Gastrocnemius medialis (tissue), 4 donors: ENCODE measurements at regions not wholly inside any gene's neighbourhood (a gene's known extent, or its start where the extent isn't known, plus 50 kb on each side); places are given as distances from the start of the nearest gene placed in this dataset.

ENCODE experiments used
- ATAC-seq, 2 donors: fragments of 150-250 bp; one replicate each; pipeline ENCODE4 v1.9.1; 2016
- DNase-seq, 2 donors: peaks; one replicate each; pipeline ENCODE4 v3.0.0-alpha.2; 2019
- H3K27ac ChIP-seq, 4 donors: fragments of 200-600 bp; sonication (generic); 1 replicate in 1 of 4; 2 replicates in 3 of 4; pipeline ENCODE4 v1.5.1; 2016 to 2018; ENCODE audit warnings: mild to moderate bottlenecking in 2 of 4, moderate library complexity in 1 of 4
- H3K27me3 ChIP-seq, 3 donors: fragments of 200-600 bp; sonication (generic) in 2 of 3; 1 replicate in 1 of 3; 2 replicates in 2 of 3; pipeline versions ENCODE4 v1.5.1 to v1.6.0; 2016 to 2019; ENCODE audit warnings: mild to moderate bottlenecking in 1 of 3, moderate library complexity in 1 of 3
- H3K36me3 ChIP-seq, 2 donors: fragments of 200-600 bp; sonication (generic) in 1 of 2; one replicate each; pipeline ENCODE4 v1.5.1; 2017 to 2018
- H3K4me1 ChIP-seq, 2 donors: fragments of 200-600 bp; sonication (generic) in 1 of 2; one replicate each; pipeline ENCODE4 v1.5.1; 2016 to 2017; ENCODE audit warnings: mild to moderate bottlenecking in 2 of 2
- H3K4me3 ChIP-seq, 4 donors: fragments of 200-600 bp; sonication (generic) in 3 of 4; 1 replicate in 1 of 4; 2 replicates in 3 of 4; pipeline ENCODE4 v1.5.1; 2016 to 2019; ENCODE audit warnings: mild to moderate bottlenecking in 2 of 4
- H3K9me3 ChIP-seq, 3 donors: fragments of 200-600 bp; sonication (generic) in 2 of 3; 1 replicate in 1 of 3; 2 replicates in 2 of 3; pipeline ENCODE4 v1.5.1; 2016 to 2019
- POLR2A ChIP-seq, 2 donors: fragments of 450-650 bp; IDR thresholded peaks; one replicate each; pipeline ENCODE4 v1.6.1; 2017; ENCODE audit warnings: antibody characterized with exemption in 2 of 2, mild to moderate bottlenecking in 2 of 2, moderate library complexity in 2 of 2
- in situ Hi-C, 4 donors: fragments of 200-750 bp; cut with MboI; loops; one replicate each; pipeline versions ENCODE4 v1.15.0 to v1.8.0; 2017; ENCODE audit warnings: low sequenced_read_pairs in 4 of 4
- intact Hi-C: fragments of 100-400 bp; cut with DNase I; formaldehyde crosslinking; loops from one replicate; pipeline ENCODE4 v1.15.1; 2023; ENCODE audit warnings: low total_unique reads
- TF ChIP-seq, protein P1 (sequence below), 5 experiments: fragments of 450-650 bp in 3 of 5; fragments of 200-600 bp in 2 of 5; sonication (generic) in 2 of 5; IDR thresholded peaks in 4 of 5; conservative IDR thresholded peaks in 1 of 5; 1 replicate in 4 of 5; 2 replicates in 1 of 5; pipeline ENCODE4 v1.5.1; 2016 to 2019; ENCODE audit warnings: antibody characterized with exemption in 5 of 5, mild to moderate bottlenecking in 3 of 5, moderate library complexity in 3 of 5

DNA sequence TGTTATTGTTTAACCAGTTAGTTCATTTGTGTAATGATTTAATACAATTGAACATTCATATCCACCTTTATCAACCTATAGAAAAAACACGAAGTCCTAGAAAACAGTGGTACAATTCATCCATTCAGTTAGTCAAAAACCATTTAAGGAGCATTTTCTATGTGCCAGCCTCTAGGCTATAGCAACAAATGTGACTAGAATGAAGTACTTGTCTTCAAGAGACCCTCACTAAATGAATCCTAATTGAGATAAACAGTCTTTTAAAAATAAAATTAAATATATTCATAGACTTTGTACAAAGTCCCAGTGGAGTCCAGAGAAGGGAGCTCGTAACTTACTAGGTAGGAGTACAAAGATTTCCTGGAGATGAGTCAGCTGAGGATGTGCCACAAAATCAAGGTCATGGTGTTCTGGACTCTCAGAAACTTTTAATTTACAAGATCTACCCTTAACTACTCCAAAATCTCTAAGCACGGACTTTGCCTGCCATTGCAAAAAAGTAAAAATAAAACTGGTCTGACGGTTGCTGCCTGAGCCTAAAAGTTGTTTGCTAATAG is 430.7 kb upstream of the DCN start:
- DNase-seq (no peak), ATAC-seq (no peak)

DNA sequence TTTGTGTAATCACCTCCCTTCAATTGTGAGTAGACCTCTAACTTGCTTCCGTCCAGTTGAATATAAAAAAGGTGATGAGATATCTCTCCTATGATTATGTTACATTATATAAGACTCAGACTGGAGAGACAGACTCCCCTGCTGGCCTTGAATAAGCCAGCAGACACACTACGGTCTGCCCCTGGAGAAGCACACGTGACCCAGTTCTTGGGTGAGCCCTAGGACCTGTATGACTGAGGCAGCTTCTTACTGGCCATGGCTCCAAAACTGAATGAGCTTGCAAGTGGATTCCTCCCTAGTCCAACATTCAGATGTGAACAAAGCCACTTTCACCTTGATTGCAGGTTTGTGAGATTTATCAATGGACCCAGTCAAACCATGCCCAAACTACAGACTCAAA is 427.9 kb upstream of the DCN start:
- H3K36me3 ChIP-seq, result no peaks in the 10 kb centered on the region
- in situ Hi-C loops (no loop called here), intact Hi-C loops (no loop called here)
- H3K27ac ChIP-seq, result no peak overlapping the region
- H3K9me3 ChIP-seq, result no peaks in the 10 kb centered on the region
- H3K4me3 ChIP-seq, result no peak overlapping the region
- H3K27me3 ChIP-seq, result no peaks in the 10 kb centered on the region
- TF ChIP-seq, protein P1, sequence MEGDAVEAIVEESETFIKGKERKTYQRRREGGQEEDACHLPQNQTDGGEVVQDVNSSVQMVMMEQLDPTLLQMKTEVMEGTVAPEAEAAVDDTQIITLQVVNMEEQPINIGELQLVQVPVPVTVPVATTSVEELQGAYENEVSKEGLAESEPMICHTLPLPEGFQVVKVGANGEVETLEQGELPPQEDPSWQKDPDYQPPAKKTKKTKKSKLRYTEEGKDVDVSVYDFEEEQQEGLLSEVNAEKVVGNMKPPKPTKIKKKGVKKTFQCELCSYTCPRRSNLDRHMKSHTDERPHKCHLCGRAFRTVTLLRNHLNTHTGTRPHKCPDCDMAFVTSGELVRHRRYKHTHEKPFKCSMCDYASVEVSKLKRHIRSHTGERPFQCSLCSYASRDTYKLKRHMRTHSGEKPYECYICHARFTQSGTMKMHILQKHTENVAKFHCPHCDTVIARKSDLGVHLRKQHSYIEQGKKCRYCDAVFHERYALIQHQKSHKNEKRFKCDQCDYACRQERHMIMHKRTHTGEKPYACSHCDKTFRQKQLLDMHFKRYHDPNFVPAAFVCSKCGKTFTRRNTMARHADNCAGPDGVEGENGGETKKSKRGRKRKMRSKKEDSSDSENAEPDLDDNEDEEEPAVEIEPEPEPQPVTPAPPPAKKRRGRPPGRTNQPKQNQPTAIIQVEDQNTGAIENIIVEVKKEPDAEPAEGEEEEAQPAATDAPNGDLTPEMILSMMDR (IDR thresholded peaks at IDR 0.05 in 4 of 5, conservative IDR thresholded peaks at IDR 0.05 in 1 of 5), result no peak
- TF ChIP-seq POLR2A (IDR thresholded peaks at IDR 0.05), result no peak
- DNase-seq (no peak), ATAC-seq (no peak)
- no peaks in the 10 kb centered on the region for H3K4me1 ChIP-seq

More for the DNA sequence above, 430.7 kb upstream of the DCN start:
- no peak overlapping the region for H3K4me3 ChIP-seq
- intact Hi-C loops, result no loop called here
- H3K4me1 ChIP-seq, result no peaks in the 10 kb centered on the region
- no peaks in the 10 kb centered on the region for H3K36me3 ChIP-seq
- no peak for TF ChIP-seq POLR2A (IDR thresholded peaks at IDR 0.05)
- TF ChIP-seq, protein P1 (IDR thresholded peaks at IDR 0.05 in 4 of 5, conservative IDR thresholded peaks at IDR 0.05 in 1 of 5), result no peak
- H3K27me3 ChIP-seq, result no peaks in the 10 kb centered on the region
- no peaks in the 10 kb centered on the region for H3K9me3 ChIP-seq
- H3K27ac ChIP-seq, result no peak overlapping the region
- in situ Hi-C loops, result no loop called here

DNA sequence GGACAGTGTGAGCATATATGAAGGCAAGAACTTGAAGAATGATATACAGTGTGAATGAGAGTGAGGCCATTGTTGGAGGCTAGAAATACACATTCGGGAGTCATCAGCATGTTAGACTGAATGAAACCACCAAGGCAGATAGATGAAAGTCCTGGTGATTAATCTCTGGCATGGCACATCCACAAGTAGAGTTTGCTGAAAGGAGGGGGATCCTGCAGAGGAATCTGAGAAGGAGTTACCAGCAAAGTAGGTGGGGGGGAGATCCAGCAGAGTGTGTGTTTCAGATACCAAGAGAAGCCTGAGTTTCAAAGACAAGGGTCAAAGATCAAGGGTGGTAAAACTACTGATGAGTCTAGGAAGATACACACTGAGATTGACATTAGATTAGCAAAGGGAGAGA is 426.7 kb upstream of the DCN start:
- Histone ChIP-seq H3K4me1 (no peaks in the 10 kb centered on the region), H3K4me3 (no peak overlapping the region), H3K9me3 (no peaks in the 10 kb centered on the region), H3K36me3 (no peaks in the 10 kb centered on the region), H3K27ac (no peak overlapping the region), H3K27me3 (no peaks in the 10 kb centered on the region)
- no peak for TF ChIP-seq POLR2A (IDR thresholded peaks at IDR 0.05)
- TF ChIP-seq, protein P1 (IDR thresholded peaks at IDR 0.05 in 4 of 5, conservative IDR thresholded peaks at IDR 0.05 in 1 of 5), result no peak
- ATAC-seq (no peak), DNase-seq (no peak)
- in situ Hi-C loops, result no loop called here
- intact Hi-C loops, result no loop called here

DNA sequence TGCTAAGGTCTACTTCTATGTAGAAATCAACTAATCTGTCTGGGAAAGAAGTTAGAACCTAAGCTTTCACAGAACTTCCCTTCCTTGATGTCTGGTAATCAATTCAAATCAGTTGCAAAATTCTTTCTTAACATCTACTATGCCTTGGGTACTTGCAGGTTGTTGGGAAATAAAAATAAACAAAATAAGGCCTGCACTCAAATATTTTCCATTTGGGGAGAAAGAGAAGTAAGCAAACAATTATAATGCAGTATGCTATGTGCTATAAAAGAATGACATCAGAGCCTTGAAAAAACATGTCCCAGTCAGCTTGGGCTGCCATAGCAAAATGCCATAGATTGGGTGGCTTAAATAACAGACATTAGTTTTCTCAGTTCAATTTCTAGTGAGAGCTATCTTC is 425.9 kb upstream of the DCN start:
- Histone ChIP-seq H3K9me3 (no peaks in the 10 kb centered on the region), H3K4me1 (no peaks in the 10 kb centered on the region), H3K27me3 (no peaks in the 10 kb centered on the region), H3K27ac (no peak overlapping the region), H3K4me3 (no peak overlapping the region), H3K36me3 (no peaks in the 10 kb centered on the region)
- no peak for ATAC-seq
- in situ Hi-C loops, result no loop called here
- no peak for TF ChIP-seq POLR2A (IDR thresholded peaks at IDR 0.05)
- TF ChIP-seq, protein P1 (IDR thresholded peaks at IDR 0.05 in 4 of 5, conservative IDR thresholded peaks at IDR 0.05 in 1 of 5), result no peak
- no peak for DNase-seq
- intact Hi-C loops, result no loop called here
